K562 (cell line): ENCODE measurements at regions not wholly inside any gene's neighbourhood (a gene's known extent, or its start where the extent isn't known, plus 50 kb on each side); places are given as distances from the start of the nearest gene placed in this dataset.

Experiments
- ATAC-seq: fragments of 200-7000 bp; cut with Tn5 transposase; 3 replicates; pipeline ENCODE4 v1.9.1; 2020; ENCODE audit warnings: moderate library complexity
- BruUV-seq: library from RNA; stranded (reverse); fragments of 400-500 nt; replicated peaks from 2 replicates; lab custom pipeline; 2021; lab: Mats Ljungman, UMichigan
- CTCF ChIA-PET: fragments of 300-600 bp; formaldehyde crosslinking; extraction: SDS; loops from one replicate; lab custom pipeline; 2021; ENCODE audit warnings: low intra/inter-chr PET ratio; lab: Yijun Ruan, JAX
- POLR2A ChIA-PET: fragments of 300-600, 350-650 bp; sonication (Branson Sonifier 250); formaldehyde crosslinking; extraction: SDS; loops from one replicate; lab custom pipeline; 2021; ENCODE audit warnings: antibody characterized with exemption, inconsistent platforms; lab: Yijun Ruan, JAX
- DNase-seq, 4 experiments: peaks; one replicate each; pipeline versions ENCODE4 v3.0.0 to v3.0.0-alpha.2; 2011 to 2018; ENCODE audit warnings: low spot score in 3 of 4, mixed read lengths in 3 of 4; ENCODE audit errors: extremely low read depth in 1 of 4
- FAIRE-seq: peaks from 2 replicates; lab custom pipeline; 2011; peaks lifted over from hg19 to GRCh38; lab: Jason Lieb, UNC
- H2AFZ ChIP-seq: 2 replicates; pipeline ENCODE4 v1.6.0; 2011; ENCODE audit warnings: low read depth, low read length, control low read depth, inconsistent platforms
- H3K27ac ChIP-seq: fragments of 200-600 bp; 3 replicates; pipeline ENCODE4 v1.8.0; 2011; ENCODE audit warnings: low read depth, mild to moderate bottlenecking, control low read depth, inconsistent platforms, low read length, moderate library complexity, mixed read lengths; ENCODE audit errors: extremely low read depth
- H3K27me3 ChIP-seq, 2 experiments: fragments of 300-600 bp in 1 of 2; 2 replicates in 1 of 2; 3 replicates in 1 of 2; pipeline versions ENCODE4 v1.6.0 to v1.8.0; 2011; ENCODE audit warnings: inconsistent platforms in 2 of 2, low read length in 2 of 2, mild to moderate bottlenecking in 1 of 2, mixed read lengths in 1 of 2, moderate library complexity in 1 of 2; ENCODE audit not compliant: control insufficient read depth in 2 of 2, insufficient read depth in 2 of 2
- H3K36me3 ChIP-seq: fragments of 300-600 bp; 3 replicates; pipeline ENCODE4 v1.8.0; 2011; ENCODE audit warnings: mild to moderate bottlenecking, low read length, inconsistent platforms; ENCODE audit not compliant: control insufficient read depth, insufficient read depth
- H3K4me1 ChIP-seq, 2 experiments: fragments of 200-600 bp in 1 of 2; replicated peaks in 1 of 2; 2 replicates in 1 of 2; 3 replicates in 1 of 2; pipeline versions ENCODE4 v1.5.1 to v1.8.0; 2011; ENCODE audit warnings: inconsistent platforms in 2 of 2, low read length in 2 of 2, mild to moderate bottlenecking in 1 of 2, mixed read lengths in 1 of 2, moderate library complexity in 1 of 2; ENCODE audit not compliant: control insufficient read depth in 2 of 2, insufficient read depth in 2 of 2
- H3K4me2 ChIP-seq: 2 replicates; pipeline ENCODE4 v1.6.1; 2011; ENCODE audit warnings: low read length, control low read depth, inconsistent platforms, mixed read lengths; ENCODE audit not compliant: insufficient read depth
- H3K4me3 ChIP-seq: fragments of 200-600 bp; sonication (generic), shearing (Covaris generic); 2 replicates; pipeline ENCODE4 v1.5.1; 2016; ENCODE audit warnings: control low read depth, inconsistent platforms
- H3K79me2 ChIP-seq: fragments of 200-600 bp; 3 replicates; pipeline ENCODE4 v1.8.0; 2011; ENCODE audit warnings: low read length, inconsistent platforms; ENCODE audit not compliant: control insufficient read depth, insufficient read depth
- H3K9ac ChIP-seq, 2 experiments: 2 replicates each; pipeline versions ENCODE4 v1.6.0 to v1.6.1; 2011; ENCODE audit warnings: low read depth in 2 of 2, low read length in 2 of 2, control low read depth in 1 of 2, inconsistent platforms in 1 of 2, mild to moderate bottlenecking in 1 of 2, mixed read lengths in 1 of 2; ENCODE audit not compliant: insufficient read depth in 1 of 2
- H3K9me1 ChIP-seq: one replicate; pipeline ENCODE4 v1.6.0; 2011; ENCODE audit warnings: inconsistent platforms, mild to moderate bottlenecking, low read length, moderate library complexity; ENCODE audit not compliant: control insufficient read depth, insufficient read depth
- H3K9me3 ChIP-seq: replicated peaks from 2 replicates; pipeline ENCODE4 v1.5.1; 2011; ENCODE audit warnings: low read depth, low read length, inconsistent platforms; ENCODE audit not compliant: control insufficient read depth, insufficient read depth
- H4K20me1 ChIP-seq: replicated peaks from 2 replicates; pipeline ENCODE4 v1.6.1; 2011; ENCODE audit warnings: low read length, inconsistent platforms, mixed read lengths; ENCODE audit not compliant: control insufficient read depth, insufficient read depth
- BRD9 ChIP-seq: fragments of 450-650 bp; IDR thresholded peaks from 2 replicates; pipeline ENCODE4 v1.6.1; 2018; ENCODE audit warnings: low read depth; ENCODE audit not compliant: partially characterized antibody
- KLF10 ChIP-seq: fragments of 250-450 bp; sonication (Bioruptor Pico); IDR thresholded peaks from 2 replicates; pipeline ENCODE4 v1.6.1; 2021; ENCODE audit warnings: matching md5 sums
- L3MBTL2 ChIP-seq: fragments of 450-650 bp; IDR thresholded peaks from 2 replicates; pipeline ENCODE4 v1.6.1; 2016; ENCODE audit warnings: mild to moderate bottlenecking, moderate library complexity
- MEIS2 ChIP-seq: fragments of 450-650 bp; IDR thresholded peaks from 2 replicates; pipeline ENCODE4 v1.6.1; 2014; ENCODE audit warnings: mild to moderate bottlenecking; ENCODE audit not compliant: partially characterized antibody
- MTA3 ChIP-seq: fragments of 450-650 bp; formaldehyde crosslinking; IDR thresholded peaks from 2 replicates; pipeline ENCODE4 v1.6.1; 2017; ENCODE audit warnings: mild to moderate bottlenecking, borderline replicate concordance
- NCOR1 ChIP-seq: fragments of 450-650 bp; IDR thresholded peaks from 2 replicates; pipeline ENCODE4 v1.6.1; 2016; ENCODE audit warnings: mild to moderate bottlenecking, moderate library complexity
- NUFIP1 ChIP-seq: fragments of 450-650 bp; IDR thresholded peaks from 2 replicates; pipeline ENCODE4 v1.6.1; 2018; ENCODE audit not compliant: partially characterized antibody
- SOX6 ChIP-seq: fragments of 450-650 bp; IDR thresholded peaks from 2 replicates; pipeline ENCODE4 v1.6.1; 2014; ENCODE audit warnings: mild to moderate bottlenecking
- ZNF232 ChIP-seq: sonication (generic); formaldehyde crosslinking; IDR thresholded peaks from 2 replicates; pipeline ENCODE4 v1.8.0; 2022; ENCODE audit warnings: mild to moderate bottlenecking, missing genetic modification reagents
- ZNF398 ChIP-seq: fragments of 250-450 bp; sonication (Bioruptor Pico); IDR thresholded peaks from 2 replicates; pipeline ENCODE4 v1.8.0; 2021; ENCODE audit warnings: moderate library complexity, mild to moderate bottlenecking, inconsistent platforms
- ZZZ3 ChIP-seq: fragments of 450-650 bp; IDR thresholded peaks from 2 replicates; pipeline ENCODE4 v1.6.1; 2016; ENCODE audit warnings: antibody characterized with exemption, mild to moderate bottlenecking, moderate library complexity
- WGBS: fragments of 100-300 bp; shearing (Covaris generic); methylation state at CpG from one replicate; pipeline ENCODE4 v1.1.6; 2016; ENCODE audit warnings: low coverage, mixed read lengths; ENCODE audit not compliant: insufficient coverage; ENCODE audit errors: missing lambda C conversion rate; 5-methylcytosine and 5-hydroxymethylcytosine counted together
- in situ Hi-C: fragments of 300-500 bp; cut with MboI; formaldehyde crosslinking; loops from 4 replicates; pipeline ENCODE4 v1.15.0; 2018; ENCODE audit warnings: inconsistent platforms, mixed read lengths
- intact Hi-C: fragments of 100-400 bp; cut with micrococcal nuclease; formaldehyde crosslinking; loops from 2 replicates; pipeline ENCODE4 v1.14.2; 2022
- TF ChIP-seq, protein P1 (sequence below): fragments of 450-650 bp; IDR thresholded peaks from 2 replicates; pipeline ENCODE4 v1.6.1; 2016; ENCODE audit warnings: low read depth
- TF ChIP-seq, protein P2 (sequence below): sonication (generic); formaldehyde crosslinking; IDR thresholded peaks from 2 replicates; pipeline ENCODE4 v1.8.0; 2022; ENCODE audit warnings: mild to moderate bottlenecking, missing genetic modification reagents

GRCh38 chr4:177255359-177255758 lies 54.3 kb upstream of the NEIL3 start (continued):
- TF ChIP-seq KLF10 (CRISPR knock-in tag) (no peak), L3MBTL2 (no peak), BRD9 (no peak)
- TF ChIP-seq, all 486 proteins: peak for 0

DNA sequence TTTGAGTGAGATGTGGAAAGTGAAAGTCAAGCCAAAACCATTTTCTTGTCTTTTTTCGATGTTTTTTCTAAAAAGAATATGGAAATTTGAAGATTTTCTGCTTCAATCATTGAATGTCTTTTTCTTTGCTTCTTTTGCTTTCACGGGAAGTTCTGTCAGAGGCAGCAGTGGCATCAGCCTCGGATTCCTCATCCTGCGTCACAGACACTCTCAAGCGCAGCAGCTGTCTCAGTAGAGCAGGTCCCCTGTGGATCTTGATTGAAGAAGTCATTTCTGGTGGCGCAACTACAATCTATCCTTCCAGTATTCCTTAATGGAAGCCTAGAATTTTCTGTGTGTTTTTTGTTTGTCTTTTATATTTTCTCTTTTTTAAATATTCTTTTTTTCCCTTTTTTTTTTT lies 52.7 kb upstream of the NEIL3 start:
- Histone ChIP-seq H4K20me1 (no peaks in the 10 kb centered on the region; the same call in 1 of the 2 replicates), H3K79me2 (no peaks in the 10 kb centered on the region), H3K36me3 (no peaks in the 10 kb centered on the region), H3K4me2 (no peak overlapping the region), H2AFZ (no peak overlapping the region), H3K9me3 (no peaks in the 10 kb centered on the region), H3K4me3 (no peak overlapping the region), H3K27ac (no peak overlapping the region), H3K9ac (no peak overlapping the region), H3K27me3 (no peaks in the 10 kb centered on the region), H3K4me1 (no peaks in the 10 kb centered on the region), H3K9me1 (no peaks in the 10 kb centered on the region)
- in situ Hi-C loops: no loop called here
- intact Hi-C loops: loop anchor here (10.0 kb wide), 1 partner anchor 188 kb away; the partner anchor contains the start of gene AGA
- ATAC-seq: no peak
- ChIA-PET POLR2A (no interaction called here), CTCF (no interaction called here)
- WGBS: 4% methylated on average over 6 of the region's 6 CpGs
- no peak for DNase-seq
- BruUV-seq: no TSS peak
- no peak for FAIRE-seq
- TF ChIP-seq, protein P1, sequence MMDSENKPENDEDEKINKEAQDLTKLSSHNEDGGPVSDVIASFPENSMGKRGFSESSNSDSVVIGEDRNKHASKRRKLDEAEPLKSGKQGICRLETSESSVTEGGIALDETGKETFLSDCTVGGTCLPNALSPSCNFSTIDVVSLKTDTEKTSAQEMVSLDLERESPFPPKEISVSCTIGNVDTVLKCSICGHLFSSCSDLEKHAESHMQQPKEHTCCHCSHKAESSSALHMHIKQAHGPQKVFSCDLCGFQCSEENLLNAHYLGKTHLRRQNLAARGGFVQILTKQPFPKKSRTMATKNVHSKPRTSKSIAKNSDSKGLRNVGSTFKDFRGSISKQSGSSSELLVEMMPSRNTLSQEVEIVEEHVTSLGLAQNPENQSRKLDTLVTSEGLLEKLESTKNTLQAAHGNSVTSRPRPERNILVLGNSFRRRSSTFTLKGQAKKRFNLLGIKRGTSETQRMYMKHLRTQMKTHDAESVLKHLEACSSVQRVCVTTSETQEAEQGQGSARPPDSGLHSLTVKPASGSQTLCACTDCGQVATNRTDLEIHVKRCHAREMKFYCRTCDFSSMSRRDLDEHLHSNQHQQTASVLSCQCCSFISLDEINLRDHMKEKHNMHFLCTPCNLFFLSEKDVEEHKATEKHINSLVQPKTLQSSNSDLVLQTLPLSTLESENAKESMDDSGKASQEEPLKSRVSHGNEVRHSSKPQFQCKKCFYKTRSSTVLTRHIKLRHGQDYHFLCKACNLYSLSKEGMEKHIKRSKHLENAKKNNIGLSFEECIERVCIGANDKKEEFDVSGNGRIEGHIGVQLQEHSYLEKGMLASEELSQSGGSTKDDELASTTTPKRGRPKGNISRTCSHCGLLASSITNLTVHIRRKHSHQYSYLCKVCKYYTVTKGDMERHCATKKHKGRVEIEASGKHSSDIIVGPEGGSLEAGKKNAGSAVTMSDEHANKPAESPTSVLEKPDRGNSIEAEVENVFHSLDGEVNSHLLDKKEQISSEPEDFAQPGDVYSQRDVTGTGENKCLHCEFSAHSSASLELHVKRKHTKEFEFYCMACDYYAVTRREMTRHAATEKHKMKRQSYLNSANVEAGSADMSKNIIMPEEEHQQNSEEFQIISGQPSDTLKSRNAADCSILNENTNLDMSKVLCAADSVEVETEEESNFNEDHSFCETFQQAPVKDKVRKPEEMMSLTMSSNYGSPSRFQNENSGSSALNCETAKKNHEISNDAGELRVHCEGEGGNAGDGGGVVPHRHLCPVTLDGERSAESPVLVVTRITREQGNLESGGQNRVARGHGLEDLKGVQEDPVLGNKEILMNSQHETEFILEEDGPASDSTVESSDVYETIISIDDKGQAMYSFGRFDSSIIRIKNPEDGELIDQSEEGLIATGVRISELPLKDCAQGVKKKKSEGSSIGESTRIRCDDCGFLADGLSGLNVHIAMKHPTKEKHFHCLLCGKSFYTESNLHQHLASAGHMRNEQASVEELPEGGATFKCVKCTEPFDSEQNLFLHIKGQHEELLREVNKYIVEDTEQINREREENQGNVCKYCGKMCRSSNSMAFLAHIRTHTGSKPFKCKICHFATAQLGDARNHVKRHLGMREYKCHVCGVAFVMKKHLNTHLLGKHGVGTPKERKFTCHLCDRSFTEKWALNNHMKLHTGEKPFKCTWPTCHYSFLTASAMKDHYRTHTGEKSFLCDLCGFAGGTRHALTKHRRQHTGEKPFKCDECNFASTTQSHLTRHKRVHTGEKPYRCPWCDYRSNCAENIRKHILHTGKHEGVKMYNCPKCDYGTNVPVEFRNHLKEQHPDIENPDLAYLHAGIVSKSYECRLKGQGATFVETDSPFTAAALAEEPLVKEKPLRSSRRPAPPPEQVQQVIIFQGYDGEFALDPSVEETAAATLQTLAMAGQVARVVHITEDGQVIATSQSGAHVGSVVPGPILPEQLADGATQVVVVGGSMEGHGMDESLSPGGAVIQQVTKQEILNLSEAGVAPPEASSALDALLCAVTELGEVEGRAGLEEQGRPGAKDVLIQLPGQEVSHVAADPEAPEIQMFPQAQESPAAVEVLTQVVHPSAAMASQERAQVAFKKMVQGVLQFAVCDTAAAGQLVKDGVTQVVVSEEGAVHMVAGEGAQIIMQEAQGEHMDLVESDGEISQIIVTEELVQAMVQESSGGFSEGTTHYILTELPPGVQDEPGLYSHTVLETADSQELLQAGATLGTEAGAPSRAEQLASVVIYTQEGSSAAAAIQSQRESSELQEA: no peak
- TF ChIP-seq SOX6 (no peak), NUFIP1 (no peak), ZNF398 (CRISPR knock-in tag) (no peak), ZNF232 (CRISPR knock-in tag) (no peak), NCOR1 (no peak), MEIS2 (no peak), MTA3 (no peak), ZZZ3 (no peak)
- TF ChIP-seq, protein P2, sequence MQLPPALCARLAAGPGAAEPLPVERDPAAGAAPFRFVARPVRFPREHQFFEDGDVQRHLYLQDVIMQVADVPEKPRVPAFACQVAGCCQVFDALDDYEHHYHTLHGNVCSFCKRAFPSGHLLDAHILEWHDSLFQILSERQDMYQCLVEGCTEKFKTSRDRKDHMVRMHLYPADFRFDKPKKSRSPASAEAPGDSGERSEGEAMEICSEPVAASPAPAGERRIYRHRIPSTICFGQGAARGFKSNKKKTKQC: no peak
